ENCODE measurements at regions not wholly inside any gene's neighbourhood (a gene's known extent, or its start where the extent isn't known, plus 50 kb on each side); places are given as distances from the start of the nearest gene placed in this dataset.

GRCh38 chr1:58997060-58997411 is 213.2 kb upstream of the JUN start:
- H3K36me3 ChIP-seq (ENCODE audit: control insufficient read depth, insufficient read depth, low read length): no peaks in the 10 kb centered on the region
- no peaks in the 10 kb centered on the region for H3K9me3 ChIP-seq (ENCODE audit: control insufficient read depth, low read length)
- 67 to 93% methylated on average over 1 of the region's 1 CpG for WGBS, 2 experiments
- no peak overlapping the region for H3K4me3 ChIP-seq (ENCODE audit: insufficient read depth, low read depth, low read length)
- H3K4me1 ChIP-seq (ENCODE audit: control insufficient read depth, insufficient read depth, low read length): no peaks in the 10 kb centered on the region
- H3K27me3 ChIP-seq (ENCODE audit: control insufficient read depth, insufficient read depth, low read length, poor library complexity, severe bottlenecking): no peaks in the 10 kb centered on the region
- H3K27ac ChIP-seq (ENCODE audit: insufficient read depth, low read depth, low read length, poor library complexity, severe bottlenecking): no peak overlapping the region

- 100% methylated on average over 1 of the region's 1 CpG for WGBS, 2 experiments
- Histone ChIP-seq H3K36me3 (ENCODE audit: control insufficient read depth, insufficient read depth, low read length) (no peaks in the 10 kb centered on the region), H3K9me3 (ENCODE audit: control insufficient read depth, low read length) (no peaks in the 10 kb centered on the region), H3K27me3 (ENCODE audit: control insufficient read depth, insufficient read depth, low read length, poor library complexity, severe bottlenecking) (no peaks in the 10 kb centered on the region), H3K4me3 (ENCODE audit: insufficient read depth, low read depth, low read length) (no peak overlapping the region), H3K27ac (ENCODE audit: insufficient read depth, low read depth, low read length, poor library complexity, severe bottlenecking) (no peak overlapping the region), H3K4me1 (ENCODE audit: control insufficient read depth, insufficient read depth, low read length) (no peaks in the 10 kb centered on the region)
Observed at GRCh38 chr1:58997637-58998036, 213.8 kb upstream of the JUN start.

- Histone ChIP-seq H3K4me3 (ENCODE audit: insufficient read depth, low read depth, low read length) (no peak overlapping the region), H3K27me3 (ENCODE audit: control insufficient read depth, insufficient read depth, low read length, poor library complexity, severe bottlenecking) (no peaks in the 10 kb centered on the region), H3K27ac (ENCODE audit: insufficient read depth, low read depth, low read length, poor library complexity, severe bottlenecking) (no peak overlapping the region), H3K4me1 (ENCODE audit: control insufficient read depth, insufficient read depth, low read length) (no peaks in the 10 kb centered on the region), H3K9me3 (ENCODE audit: control insufficient read depth, low read length) (no peaks in the 10 kb centered on the region), H3K36me3 (ENCODE audit: control insufficient read depth, insufficient read depth, low read length) (no peaks in the 10 kb centered on the region)
- 94 to 98% methylated on average over 8 of the region's 8 CpGs for WGBS, 2 experiments
Observed at GRCh38 chr1:58999676-59000075, 215.8 kb upstream of the JUN start.

- no peaks in the 10 kb centered on the region for H3K27me3 ChIP-seq (ENCODE audit: control insufficient read depth, insufficient read depth, low read length, poor library complexity, severe bottlenecking)
- H3K9me3 ChIP-seq (ENCODE audit: control insufficient read depth, low read length): no peaks in the 10 kb centered on the region
- no peak overlapping the region for H3K4me3 ChIP-seq (ENCODE audit: insufficient read depth, low read depth, low read length)
- H3K36me3 ChIP-seq (ENCODE audit: control insufficient read depth, insufficient read depth, low read length): no peaks in the 10 kb centered on the region
- no peak overlapping the region for H3K27ac ChIP-seq (ENCODE audit: insufficient read depth, low read depth, low read length, poor library complexity, severe bottlenecking)
- 96% methylated on average over 2 of the region's 2 CpGs for WGBS, 2 experiments
- H3K4me1 ChIP-seq (ENCODE audit: control insufficient read depth, insufficient read depth, low read length): no peaks in the 10 kb centered on the region
Observed at GRCh38 chr1:59004755-59005154, 220.9 kb upstream of the JUN start.

DNA sequence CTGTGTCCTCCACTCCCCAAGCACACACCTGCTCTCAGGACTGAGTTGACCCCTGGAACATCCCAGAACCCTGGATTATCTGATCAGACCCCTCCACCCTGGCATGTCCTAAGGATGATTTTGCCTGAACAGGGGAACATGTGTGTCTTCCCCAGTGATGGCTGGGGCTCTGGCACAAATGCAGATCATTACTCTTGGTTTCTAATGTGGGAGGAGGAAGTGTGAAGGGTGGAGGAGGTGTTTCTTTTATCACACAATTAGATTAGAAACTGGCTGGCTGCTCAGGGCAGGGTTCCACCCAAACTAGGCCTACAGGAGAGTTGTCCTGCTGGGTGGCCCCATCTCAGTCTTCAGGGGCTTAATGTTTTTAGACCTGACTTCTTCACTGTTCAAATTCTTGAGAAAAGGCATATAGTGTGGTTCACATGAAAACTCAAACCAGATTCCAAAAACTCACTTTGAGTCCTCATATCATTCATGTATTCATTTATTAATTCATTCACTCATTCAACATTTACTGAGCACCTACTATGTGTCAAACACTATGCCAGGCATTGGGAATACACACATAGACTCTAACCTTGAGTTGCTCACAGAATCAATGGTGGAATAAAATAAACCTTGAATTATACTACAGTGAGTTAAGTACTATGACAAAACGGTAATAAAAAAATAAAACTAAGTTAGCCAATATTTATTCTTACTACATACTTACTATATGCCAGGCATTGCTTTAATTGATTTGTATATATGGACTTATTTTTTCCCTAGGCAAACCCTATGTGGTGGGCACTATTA is 221.8 kb upstream of the JUN start:
- H3K4me3 ChIP-seq (ENCODE audit: insufficient read depth, low read depth, low read length): no peak overlapping the region
- H3K27ac ChIP-seq (ENCODE audit: insufficient read depth, low read depth, low read length, poor library complexity, severe bottlenecking): no peak overlapping the region
- no peaks in the 10 kb centered on the region for H3K27me3 ChIP-seq (ENCODE audit: control insufficient read depth, insufficient read depth, low read length, poor library complexity, severe bottlenecking)
- H3K4me1 ChIP-seq (ENCODE audit: control insufficient read depth, insufficient read depth, low read length): no peaks in the 10 kb centered on the region
- no CpG with 5 or more reads among the region's 1 CpG for WGBS, 2 experiments
- H3K9me3 ChIP-seq (ENCODE audit: control insufficient read depth, low read length): no peaks in the 10 kb centered on the region
- no peaks in the 10 kb centered on the region for H3K36me3 ChIP-seq (ENCODE audit: control insufficient read depth, insufficient read depth, low read length)

DNA sequence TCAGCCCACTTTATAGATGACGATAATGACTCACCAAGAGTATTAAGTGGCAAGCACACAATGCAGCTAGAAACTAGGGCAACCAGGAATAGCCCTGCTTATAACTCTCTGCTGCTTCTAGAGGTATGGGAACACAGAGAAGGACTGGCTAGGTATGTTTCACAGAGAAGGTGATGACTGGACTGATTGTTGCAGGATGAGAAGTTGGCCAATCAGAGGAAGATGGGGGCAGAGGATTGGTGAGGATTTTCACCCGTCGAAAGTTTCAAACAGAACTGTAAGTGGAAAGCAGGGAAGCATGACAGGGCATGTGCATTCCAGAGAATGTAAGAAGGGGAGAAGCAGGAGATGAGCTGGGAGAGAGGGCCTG is 222.4 kb upstream of the JUN start:
- H3K27me3 ChIP-seq (ENCODE audit: control insufficient read depth, insufficient read depth, low read length, poor library complexity, severe bottlenecking): no peaks in the 10 kb centered on the region
- H3K36me3 ChIP-seq (ENCODE audit: control insufficient read depth, insufficient read depth, low read length): no peaks in the 10 kb centered on the region
- 93 to 94% methylated on average over 3 of the region's 3 CpGs for WGBS, 2 experiments
- no peak overlapping the region for H3K4me3 ChIP-seq (ENCODE audit: insufficient read depth, low read depth, low read length)
- H3K9me3 ChIP-seq (ENCODE audit: control insufficient read depth, low read length): no peaks in the 10 kb centered on the region
- H3K27ac ChIP-seq (ENCODE audit: insufficient read depth, low read depth, low read length, poor library complexity, severe bottlenecking): no peak overlapping the region
- peaks cover under 1% of the 10 kb centered on the region for H3K4me1 ChIP-seq (ENCODE audit: control insufficient read depth, insufficient read depth, low read length)

GRCh38 chr1:59006932-59007331 is 223.1 kb upstream of the JUN start:
- 94% methylated on average over 6 of the region's 6 CpGs for WGBS, 2 experiments
- Histone ChIP-seq H3K27ac (ENCODE audit: insufficient read depth, low read depth, low read length, poor library complexity, severe bottlenecking) (no peak overlapping the region), H3K4me3 (ENCODE audit: insufficient read depth, low read depth, low read length) (no peak overlapping the region), H3K27me3 (ENCODE audit: control insufficient read depth, insufficient read depth, low read length, poor library complexity, severe bottlenecking) (no peaks in the 10 kb centered on the region), H3K4me1 (ENCODE audit: control insufficient read depth, insufficient read depth, low read length) (peaks cover 5% of the 10 kb centered on the region), H3K9me3 (ENCODE audit: control insufficient read depth, low read length) (no peaks in the 10 kb centered on the region), H3K36me3 (ENCODE audit: control insufficient read depth, insufficient read depth, low read length) (no peaks in the 10 kb centered on the region)

DNA sequence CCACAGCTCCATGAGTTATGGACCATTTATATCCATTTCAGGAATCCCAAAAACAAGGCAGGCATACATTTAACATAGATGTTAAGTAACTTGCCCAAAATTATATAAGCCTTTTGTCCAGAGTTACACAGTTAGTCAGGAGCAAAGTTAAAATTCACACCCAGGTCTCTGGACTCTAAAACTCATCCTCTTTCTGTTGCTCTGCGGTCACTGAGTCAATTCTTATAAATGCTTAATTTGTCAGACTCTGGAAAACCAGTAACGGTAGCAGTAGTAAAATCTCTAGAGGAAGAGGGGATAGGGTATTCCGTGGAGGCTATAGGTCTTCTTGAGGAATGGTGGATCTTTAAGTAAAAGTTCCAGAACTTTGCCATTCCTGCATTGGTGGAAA is 223.6 kb upstream of the JUN start:
- Histone ChIP-seq H3K27ac (ENCODE audit: insufficient read depth, low read depth, low read length, poor library complexity, severe bottlenecking) (no peak overlapping the region), H3K27me3 (ENCODE audit: control insufficient read depth, insufficient read depth, low read length, poor library complexity, severe bottlenecking) (no peaks in the 10 kb centered on the region), H3K4me1 (ENCODE audit: control insufficient read depth, insufficient read depth, low read length) (peaks cover 5% of the 10 kb centered on the region), H3K36me3 (ENCODE audit: control insufficient read depth, insufficient read depth, low read length) (no peaks in the 10 kb centered on the region), H3K9me3 (ENCODE audit: control insufficient read depth, low read length) (no peaks in the 10 kb centered on the region), H3K4me3 (ENCODE audit: insufficient read depth, low read depth, low read length) (no peak overlapping the region)
- WGBS, 2 experiments: 92 to 96% methylated on average over 3 of the region's 3 CpGs

- 74 to 82% methylated on average over 8 of the region's 8 CpGs for WGBS, 2 experiments
- Histone ChIP-seq H3K4me3 (ENCODE audit: insufficient read depth, low read depth, low read length) (no peak overlapping the region), H3K27ac (ENCODE audit: insufficient read depth, low read depth, low read length, poor library complexity, severe bottlenecking) (no peak overlapping the region), H3K36me3 (ENCODE audit: control insufficient read depth, insufficient read depth, low read length) (no peaks in the 10 kb centered on the region), H3K27me3 (ENCODE audit: control insufficient read depth, insufficient read depth, low read length, poor library complexity, severe bottlenecking) (no peaks in the 10 kb centered on the region), H3K4me1 (ENCODE audit: control insufficient read depth, insufficient read depth, low read length) (peaks cover 5% of the 10 kb centered on the region), H3K9me3 (ENCODE audit: control insufficient read depth, low read length) (no peaks in the 10 kb centered on the region)
Observed at GRCh38 chr1:59007820-59008598, 224.2 kb upstream of the JUN start.

GRCh38 chr1:59008599-59009347 is 224.9 kb upstream of the JUN start:
- H3K4me3 ChIP-seq (ENCODE audit: insufficient read depth, low read depth, low read length): no peak overlapping the region
- WGBS, 2 experiments: 92 to 94% methylated on average over 8 of the region's 8 CpGs
- peaks cover 12% of the 10 kb centered on the region for H3K4me1 ChIP-seq (ENCODE audit: control insufficient read depth, insufficient read depth, low read length)
- H3K27me3 ChIP-seq (ENCODE audit: control insufficient read depth, insufficient read depth, low read length, poor library complexity, severe bottlenecking): peaks cover under 1% of the 10 kb centered on the region
- no peaks in the 10 kb centered on the region for H3K36me3 ChIP-seq (ENCODE audit: control insufficient read depth, insufficient read depth, low read length)
- H3K27ac ChIP-seq (ENCODE audit: insufficient read depth, low read depth, low read length, poor library complexity, severe bottlenecking): no peak overlapping the region
- no peaks in the 10 kb centered on the region for H3K9me3 ChIP-seq (ENCODE audit: control insufficient read depth, low read length)

All from ectodermal cell (in vitro differentiated cells).